Natural killer cell (primary cell): ENCODE measurements at regions not wholly inside any gene's neighbourhood (a gene's known extent, or its start where the extent isn't known, plus 50 kb on each side); places are given as distances from the start of the nearest gene placed in this dataset.

Experiments
- ATAC-seq, 3 donors: fragments of 150-1000 bp in 2 of 3; fragments of 200-7000 bp in 1 of 3; cut with Tn5 transposase; 1 replicate in 1 of 3; 2 replicates in 2 of 3; pipeline ENCODE4 v1.10.0; 2021; ENCODE audit warnings: mild to moderate bottlenecking in 2 of 3, moderate library complexity in 2 of 3
- DNase-seq, 2 donors: peaks; one replicate each; pipeline versions ENCODE4 v3.0.0 to v3.0.0-alpha.2; 2013 to 2021; ENCODE audit warnings: mixed read lengths in 1 of 2
- H3K27ac ChIP-seq: one replicate; pipeline ENCODE4 v1.5.1; 2013; ENCODE audit warnings: mild to moderate bottlenecking, low read length
- H3K27me3 ChIP-seq: one replicate; pipeline ENCODE4 v1.6.1; 2013; ENCODE audit warnings: low read length; ENCODE audit not compliant: control insufficient read depth, insufficient read depth
- H3K36me3 ChIP-seq: one replicate; pipeline ENCODE4 v1.6.1; 2013; ENCODE audit warnings: low read length; ENCODE audit not compliant: control insufficient read depth, insufficient read depth
- H3K4me1 ChIP-seq: one replicate; pipeline ENCODE4 v1.6.1; 2013; ENCODE audit warnings: low read length; ENCODE audit not compliant: control insufficient read depth, insufficient read depth
- H3K4me3 ChIP-seq: one replicate; pipeline ENCODE4 v1.5.1; 2013; ENCODE audit warnings: low read length
- H3K9me3 ChIP-seq: one replicate; pipeline ENCODE4 v1.6.1; 2013; ENCODE audit warnings: low read length; ENCODE audit not compliant: control insufficient read depth, insufficient read depth
- H3K27ac Mint-ChIP-seq, 2 donors: one replicate each; pipeline ENCODE4 v1.8.0; 2022; ENCODE audit warnings: mild to moderate bottlenecking in 2 of 2, mixed read lengths in 2 of 2, moderate library complexity in 1 of 2
- H3K27me3 Mint-ChIP-seq, 2 donors: one replicate each; pipeline ENCODE4 v1.8.0; 2022; ENCODE audit warnings: low read depth in 2 of 2, mixed read lengths in 2 of 2
- H3K36me3 Mint-ChIP-seq: one replicate; pipeline ENCODE4 v1.8.0; 2022; ENCODE audit warnings: mixed read lengths
- H3K4me1 Mint-ChIP-seq, 2 donors: one replicate each; pipeline ENCODE4 v1.8.0; 2022; ENCODE audit warnings: mixed read lengths in 2 of 2
- H3K4me3 Mint-ChIP-seq: one replicate; pipeline ENCODE4 v1.8.0; 2022; ENCODE audit warnings: mild to moderate bottlenecking, moderate library complexity, mixed read lengths
- H3K9me3 Mint-ChIP-seq, 2 donors: one replicate each; pipeline ENCODE4 v1.8.0; 2022; ENCODE audit warnings: mixed read lengths in 2 of 2
- WGBS: methylation state at CpG from one replicate; pipeline ENCODE4 v1.1.7; 2013; ENCODE audit warnings: missing lambda C conversion rate; ENCODE audit not compliant: insufficient coverage; 5-methylcytosine and 5-hydroxymethylcytosine counted together
- intact Hi-C: fragments of 100-400 bp; cut with micrococcal nuclease; formaldehyde crosslinking; loops from one replicate; pipeline ENCODE4 v1.14.2; 2022
- TF ChIP-seq, protein P1 (sequence below): fragments of 200-600 bp; IDR thresholded peaks from one replicate; pipeline ENCODE4 v1.8.0; 2022; ENCODE audit warnings: antibody characterized with exemption

GRCh38 chr17:79541056-79541850 lies 69.6 kb downstream of the RBFOX3 start:
- Mint-ChIP-seq H3K36me3 (no peaks in the 10 kb centered on the region), H3K9me3 (no peaks in the 10 kb centered on the region), H3K27ac (no peak overlapping the region), H3K27me3 (no peaks in the 10 kb centered on the region), H3K4me1 (peaks cover 0 to 39% of the 10 kb centered on the region in 2 donors), H3K4me3 (no peak overlapping the region)
- ATAC-seq = no peak
- no peaks in the 10 kb centered on the region for H3K36me3 ChIP-seq
- no peaks in the 10 kb centered on the region for H3K9me3 ChIP-seq
- TF ChIP-seq, protein P1, sequence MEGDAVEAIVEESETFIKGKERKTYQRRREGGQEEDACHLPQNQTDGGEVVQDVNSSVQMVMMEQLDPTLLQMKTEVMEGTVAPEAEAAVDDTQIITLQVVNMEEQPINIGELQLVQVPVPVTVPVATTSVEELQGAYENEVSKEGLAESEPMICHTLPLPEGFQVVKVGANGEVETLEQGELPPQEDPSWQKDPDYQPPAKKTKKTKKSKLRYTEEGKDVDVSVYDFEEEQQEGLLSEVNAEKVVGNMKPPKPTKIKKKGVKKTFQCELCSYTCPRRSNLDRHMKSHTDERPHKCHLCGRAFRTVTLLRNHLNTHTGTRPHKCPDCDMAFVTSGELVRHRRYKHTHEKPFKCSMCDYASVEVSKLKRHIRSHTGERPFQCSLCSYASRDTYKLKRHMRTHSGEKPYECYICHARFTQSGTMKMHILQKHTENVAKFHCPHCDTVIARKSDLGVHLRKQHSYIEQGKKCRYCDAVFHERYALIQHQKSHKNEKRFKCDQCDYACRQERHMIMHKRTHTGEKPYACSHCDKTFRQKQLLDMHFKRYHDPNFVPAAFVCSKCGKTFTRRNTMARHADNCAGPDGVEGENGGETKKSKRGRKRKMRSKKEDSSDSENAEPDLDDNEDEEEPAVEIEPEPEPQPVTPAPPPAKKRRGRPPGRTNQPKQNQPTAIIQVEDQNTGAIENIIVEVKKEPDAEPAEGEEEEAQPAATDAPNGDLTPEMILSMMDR = no peak
- 93% methylated on average over 14 of the region's 15 CpGs for WGBS
- intact Hi-C loops = no loop called here
- no peak overlapping the region for H3K4me3 ChIP-seq
- H3K27ac ChIP-seq = no peak overlapping the region
- H3K27me3 ChIP-seq = no peaks in the 10 kb centered on the region
- DNase-seq = no peak
- H3K4me1 ChIP-seq = no peaks in the 10 kb centered on the region

- intact Hi-C loops = no loop called here
- no peak overlapping the region for H3K4me3 ChIP-seq
- H3K9me3 Mint-ChIP-seq = no peaks in the 10 kb centered on the region
These were observed 70.7 kb downstream of the RBFOX3 start for GRCh38 chr17:79539944-79540705.

DNA sequence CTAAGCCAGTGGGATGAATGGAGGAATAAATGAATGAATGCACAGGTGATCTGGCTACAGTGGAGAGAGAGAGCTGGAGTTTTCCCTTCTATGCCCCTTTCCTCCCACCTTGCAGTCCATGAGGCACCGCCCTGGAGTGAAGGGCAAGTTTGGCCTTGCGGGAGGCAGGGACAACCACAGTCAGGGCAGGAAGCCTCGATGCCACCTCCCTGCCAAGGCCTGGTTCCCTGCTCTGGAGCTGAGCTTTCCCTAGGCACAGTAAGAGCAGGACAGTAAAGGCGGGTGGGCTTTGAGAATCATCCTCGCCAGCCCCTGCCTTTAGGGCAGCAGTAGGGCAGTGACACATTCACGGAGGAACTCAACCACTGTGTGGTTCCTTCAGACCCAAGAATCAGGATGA lies 72.6 kb downstream of the RBFOX3 start:
- H3K4me1 Mint-ChIP-seq = peaks cover 0 to 22% of the 10 kb centered on the region in 2 donors
- DNase-seq (no peak), ATAC-seq (no peak)
- H3K27ac ChIP-seq = no peak overlapping the region
- H3K36me3 ChIP-seq = no peaks in the 10 kb centered on the region
- TF ChIP-seq, protein P1 = no peak
- no peaks in the 10 kb centered on the region for H3K9me3 ChIP-seq
- H3K36me3 Mint-ChIP-seq = no peaks in the 10 kb centered on the region
- H3K4me3 Mint-ChIP-seq = no peak overlapping the region
- H3K27me3 Mint-ChIP-seq = no peaks in the 10 kb centered on the region
- WGBS = 81% methylated on average over 6 of the region's 6 CpGs
- intact Hi-C loops = no loop called here
- H3K4me1 ChIP-seq = no peaks in the 10 kb centered on the region
- no peaks in the 10 kb centered on the region for H3K27me3 ChIP-seq
- H3K4me3 ChIP-seq = no peak overlapping the region
- H3K9me3 Mint-ChIP-seq = no peaks in the 10 kb centered on the region
- no peak overlapping the region for H3K27ac Mint-ChIP-seq

More at GRCh38 chr17:79539944-79540705, 70.7 kb downstream of the RBFOX3 start:
- ATAC-seq (no peak), DNase-seq (no peak)
- peaks cover 0 to 31% of the 10 kb centered on the region in 2 donors for H3K4me1 Mint-ChIP-seq
- TF ChIP-seq, protein P1 = no peak
- Histone ChIP-seq H3K4me1 (no peaks in the 10 kb centered on the region), H3K27me3 (no peaks in the 10 kb centered on the region), H3K27ac (no peak overlapping the region), H3K36me3 (no peaks in the 10 kb centered on the region), H3K9me3 (no peaks in the 10 kb centered on the region)
- no peaks in the 10 kb centered on the region for H3K36me3 Mint-ChIP-seq
- H3K27ac Mint-ChIP-seq = no peak overlapping the region
- no peaks in the 10 kb centered on the region for H3K27me3 Mint-ChIP-seq
- WGBS = 85% methylated on average over 25 of the region's 25 CpGs
- H3K4me3 Mint-ChIP-seq = no peak overlapping the region
